ENCODE measurements at regions not wholly inside any gene's neighbourhood (a gene's known extent, or its start where the extent isn't known, plus 50 kb on each side); places are given as distances from the start of the nearest gene placed in this dataset.

- Histone ChIP-seq H3K27me3 (no peaks in the 10 kb centered on the region), H3K9me3 (replicated peaks in 1 of 11) (0 out of 22 replicates have a peak, but pooled peaks cover 0 to 3% (median 0%) of the 10 kb centered on the region in 11 experiments), H3K9ac (no peak overlapping the region), H3K4me1 (peaks cover 14 to 32% (median 22%) of the 10 kb centered on the region in 10 experiments), H3K4me3 (no peak overlapping the region), H3K4me2 (no peak overlapping the region), H3K36me3 (no peaks in the 10 kb centered on the region), H3K27ac (no peak overlapping the region), H4K20me1 (no peaks in the 10 kb centered on the region; a peak in 1 of 22 replicates)
- TF ChIP-seq Cebpa-rat (IDR thresholded peaks at IDR 0.05): no peak
Measured at GRCh38 chr22:26893173-26894110, 236.1 kb downstream of the MIAT start.

- Histone ChIP-seq H3K9me3 (replicated peaks in 1 of 11) (0 out of 22 replicates have a peak, but pooled peaks cover 0 to 6% (median 0%) of the 10 kb centered on the region in 11 experiments), H3K36me3 (no peaks in the 10 kb centered on the region), H3K4me2 (no peak overlapping the region), H3K4me1 (peaks cover 9 to 25% (median 15%) of the 10 kb centered on the region in 10 experiments), H3K27me3 (no peaks in the 10 kb centered on the region), H3K4me3 (no peak overlapping the region), H4K20me1 (no peaks in the 10 kb centered on the region), H3K9ac (no peak overlapping the region), H3K27ac (no peak overlapping the region)
- TF ChIP-seq Cebpa-rat (IDR thresholded peaks at IDR 0.05): no peak
Measured at GRCh38 chr22:26894362-26894761, 237.0 kb downstream of the MIAT start.

GRCh38 chr22:26894766-26895485, 237.5 kb downstream of the MIAT start:
- H3K9me3 ChIP-seq (replicated peaks in 1 of 11): 0 out of 22 replicates have a peak, but pooled peaks cover 0 to 6% (median 0%) of the 10 kb centered on the region in 11 experiments
- H3K27me3 ChIP-seq: no peaks in the 10 kb centered on the region
- H3K4me3 ChIP-seq: no peak overlapping the region
- peaks cover 4 to 19% (median 10%) of the 10 kb centered on the region in 10 experiments for H3K4me1 ChIP-seq
- H3K9ac ChIP-seq: no peak overlapping the region; a peak in 1 of 22 replicates
- H4K20me1 ChIP-seq: no peaks in the 10 kb centered on the region
- H3K27ac ChIP-seq: no peak overlapping the region
- H3K4me2 ChIP-seq: peak overlapping the region in 3 of 11 experiments; percentile 13 to 39 (median 26); a peak in 3 of 22 replicates
- TF ChIP-seq Cebpa-rat (IDR thresholded peaks at IDR 0.05): no peak
- no peaks in the 10 kb centered on the region for H3K36me3 ChIP-seq

- Histone ChIP-seq H3K9me3 (replicated peaks in 1 of 11) (0 out of 22 replicates have a peak, but pooled peaks cover 0 to 6% (median 0%) of the 10 kb centered on the region in 11 experiments), H3K4me2 (no peak overlapping the region), H4K20me1 (no peaks in the 10 kb centered on the region), H3K27ac (no peak overlapping the region), H3K4me3 (no peak overlapping the region), H3K4me1 (peaks cover 0 to 14% (median 3%) of the 10 kb centered on the region in 10 experiments; a peak in 8 of 20 replicates), H3K36me3 (no peaks in the 10 kb centered on the region), H3K9ac (no peak overlapping the region), H3K27me3 (no peaks in the 10 kb centered on the region; a peak in 3 of 22 replicates)
- TF ChIP-seq Cebpa-rat (IDR thresholded peaks at IDR 0.05): no peak
Measured at GRCh38 chr22:26897384-26897783, 240.0 kb downstream of the MIAT start.

- Histone ChIP-seq H3K4me2 (no peak overlapping the region), H3K27ac (no peak overlapping the region), H3K27me3 (peaks cover 6 to 12% (median 11%) of the 10 kb centered on the region in 11 experiments; a peak in 14 of 22 replicates), H3K9me3 (replicated peaks in 1 of 11) (0 out of 22 replicates have a peak, but pooled peaks cover 0 to 6% (median 0%) of the 10 kb centered on the region in 11 experiments), H3K4me3 (no peak overlapping the region), H4K20me1 (0 out of 22 replicates have a peak, but pooled peaks cover 0 to 2% (median 0%) of the 10 kb centered on the region in 11 experiments), H3K9ac (no peak overlapping the region), H3K36me3 (no peaks in the 10 kb centered on the region), H3K4me1 (peaks cover 4 to 14% (median 8%) of the 10 kb centered on the region in 10 experiments; a peak in 16 of 20 replicates)
- no peak for TF ChIP-seq Cebpa-rat (IDR thresholded peaks at IDR 0.05)
Measured at GRCh38 chr22:26898946-26899605, 241.7 kb downstream of the MIAT start.

GRCh38 chr22:26900787-26901186, 243.4 kb downstream of the MIAT start:
- H3K36me3 ChIP-seq: no peaks in the 10 kb centered on the region
- 0 out of 22 replicates have a peak, but pooled peaks cover 0 to 6% (median 0%) of the 10 kb centered on the region in 11 experiments for H3K9me3 ChIP-seq (replicated peaks in 1 of 11)
- peaks cover 0 to 8% (median 4%) of the 10 kb centered on the region in 10 experiments; a peak in 11 of 20 replicates for H3K4me1 ChIP-seq
- H3K27ac ChIP-seq: no peak overlapping the region
- H3K9ac ChIP-seq: no peak overlapping the region
- H3K4me2 ChIP-seq: no peak overlapping the region
- H4K20me1 ChIP-seq: 0 out of 22 replicates have a peak, but pooled peaks cover 0 to 6% (median 0%) of the 10 kb centered on the region in 11 experiments
- no peak overlapping the region for H3K4me3 ChIP-seq
- peaks cover 10 to 22% (median 18%) of the 10 kb centered on the region in 11 experiments; a peak in 15 of 22 replicates for H3K27me3 ChIP-seq
- no peak for TF ChIP-seq Cebpa-rat (IDR thresholded peaks at IDR 0.05)

GRCh38 chr22:26901198-26901816, 243.9 kb downstream of the MIAT start:
- Histone ChIP-seq H3K4me2 (no peak overlapping the region), H3K36me3 (no peaks in the 10 kb centered on the region), H4K20me1 (0 out of 22 replicates have a peak, but pooled peaks cover 0 to 6% (median 0%) of the 10 kb centered on the region in 11 experiments), H3K9ac (no peak overlapping the region), H3K27me3 (peaks cover 10 to 22% (median 18%) of the 10 kb centered on the region in 11 experiments; a peak in 15 of 22 replicates), H3K4me3 (no peak overlapping the region), H3K4me1 (peaks cover 0 to 8% (median 4%) of the 10 kb centered on the region in 10 experiments; a peak in 11 of 20 replicates), H3K27ac (no peak overlapping the region), H3K9me3 (replicated peaks in 1 of 11) (0 out of 22 replicates have a peak, but pooled peaks cover 0 to 6% (median 0%) of the 10 kb centered on the region in 11 experiments)
- no peak for TF ChIP-seq Cebpa-rat (IDR thresholded peaks at IDR 0.05)

All from BLaER1 treated with 17β-estradiol and CSF1 and Interleukin-3, amounts not matched to agents 10 nM and 100 nM (cell line).